HG03066 (cell line): ENCODE measurements at regions not wholly inside any gene's neighbourhood (a gene's known extent, or its start where the extent isn't known, plus 50 kb on each side); places are given as distances from the start of the nearest gene placed in this dataset.

Source experiments
- ATAC-seq: cut with Tn5 transposase; IDR thresholded peaks from one replicate; pipeline ENCODE4 v1.9.1; 2021; ENCODE audit warnings: low read depth; ENCODE audit not compliant: unreplicated experiment

- ATAC-seq, result no peak
Measured at GRCh38 chr9:86893811-86894490, 53.4 kb downstream of the GAS1 start.

GRCh38 chr9:86892576-86892975 lies 54.7 kb downstream of the GAS1 start:
- ATAC-seq, result no peak

GRCh38 chr9:86891886-86892437 lies 55.3 kb downstream of the GAS1 start:
- ATAC-seq, result no peak

- ATAC-seq, result no peak
Measured at GRCh38 chr9:86891091-86891490, 56.2 kb downstream of the GAS1 start.

GRCh38 chr9:86885232-86885631 lies 62.1 kb downstream of the GAS1 start:
- no peak for ATAC-seq

- no peak for ATAC-seq
Measured at GRCh38 chr9:86876621-86877196, 70.6 kb downstream of the GAS1 start.

- ATAC-seq, result no peak
Measured at GRCh38 chr9:86868616-86869015, 78.7 kb downstream of the GAS1 start.

- no peak for ATAC-seq
Measured at GRCh38 chr9:86867804-86868313, 79.4 kb downstream of the GAS1 start.

- no peak for ATAC-seq
Measured at GRCh38 chr9:86865952-86866351, 81.4 kb downstream of the GAS1 start.

GRCh38 chr9:86860006-86860405 lies 87.3 kb downstream of the GAS1 start:
- ATAC-seq, result no peak

- no peak for ATAC-seq
Measured at GRCh38 chr9:86859056-86859455, 88.2 kb downstream of the GAS1 start.

GRCh38 chr9:86858009-86858408 lies 89.3 kb downstream of the GAS1 start:
- ATAC-seq, result no peak

GRCh38 chr9:86856259-86856658 lies 91.0 kb downstream of the GAS1 start:
- ATAC-seq, result no peak

GRCh38 chr9:86854898-86855523 lies 92.3 kb downstream of the GAS1 start:
- no peak for ATAC-seq

- ATAC-seq, result no peak
Measured at GRCh38 chr9:86846656-86847055, 100.7 kb downstream of the GAS1 start.

GRCh38 chr9:86843206-86843605 lies 104.1 kb downstream of the GAS1 start:
- ATAC-seq, result no peak

- no peak for ATAC-seq
Measured at GRCh38 chr9:86842573-86842972, 104.7 kb downstream of the GAS1 start.

- no peak for ATAC-seq
Measured at GRCh38 chr9:86839522-86839921, 107.8 kb downstream of the GAS1 start.

GRCh38 chr9:86838519-86839497 lies 108.5 kb downstream of the GAS1 start:
- no peak for ATAC-seq

- no peak for ATAC-seq
Measured at GRCh38 chr9:86837345-86837744, 110.0 kb downstream of the GAS1 start.
